A549 (cell line): ENCODE measurements at regions not wholly inside any gene's neighbourhood (a gene's known extent, or its start where the extent isn't known, plus 50 kb on each side); places are given as distances from the start of the nearest gene placed in this dataset.

Experiments used
- CHD2 ChIP-seq: fragments of 150-350 bp; IDR thresholded peaks from 2 replicates; pipeline ENCODE4 v1.6.1; 2014; ENCODE audit warnings: low read length; ENCODE audit not compliant: partially characterized antibody
- HOXA7 ChIP-seq: fragments of 250-450 bp; sonication (Bioruptor Pico); IDR thresholded peaks from 2 replicates; pipeline ENCODE4 v1.5.0; 2020; ENCODE audit warnings: mild to moderate bottlenecking, moderate library complexity
- POLR2A ChIP-seq: IDR thresholded peaks from 2 replicates; pipeline ENCODE4 v1.6.1; 2012; ENCODE audit warnings: mild to moderate bottlenecking, low read length
- RARB ChIP-seq: fragments of 250-450 bp; sonication (Bioruptor Pico); IDR thresholded peaks from 2 replicates; pipeline ENCODE4 v1.8.0; 2021; ENCODE audit warnings: mild to moderate bottlenecking, moderate library complexity

GRCh38 chr6:117791012-117791411, 115.7 kb downstream of the NUS1 start:
- no peak for TF ChIP-seq HOXA7 (CRISPR knock-in tag)
- no peak for TF ChIP-seq CHD2
- TF ChIP-seq POLR2A, result no peak
- TF ChIP-seq RARB, result no peak
